Brain microvascular endothelial cell (primary cell): ENCODE measurements at regions not wholly inside any gene's neighbourhood (a gene's known extent, or its start where the extent isn't known, plus 50 kb on each side); places are given as distances from the start of the nearest gene placed in this dataset.

Source experiments
- DNase-seq: peaks from one replicate; pipeline ENCODE4 v3.0.0-alpha.2; 2020
- H3K27ac ChIP-seq: fragments of 250-450 bp; sonication (Bioruptor Pico); 2 replicates; pipeline ENCODE4 v1.5.1; 2020; ENCODE audit warnings: mild to moderate bottlenecking, moderate library complexity
- H3K27me3 ChIP-seq: fragments of 250-450 bp; sonication (Bioruptor Pico); replicated peaks from 2 replicates; pipeline ENCODE4 v1.5.1; 2020; ENCODE audit warnings: mild to moderate bottlenecking
- H3K36me3 ChIP-seq: fragments of 250-450 bp; sonication (Bioruptor Pico); replicated peaks from 2 replicates; pipeline ENCODE4 v1.5.1; 2020; ENCODE audit warnings: mild to moderate bottlenecking
- H3K4me3 ChIP-seq: 2 replicates; pipeline ENCODE4 v1.5.1; 2011; ENCODE audit warnings: low read depth, mild to moderate bottlenecking, control low read depth, low read length, moderate library complexity
- CTCF ChIP-seq: IDR thresholded peaks from 2 replicates; pipeline ENCODE4 v1.5.1; 2011; ENCODE audit warnings: low read depth, mild to moderate bottlenecking, moderate library complexity, low read length, control low read depth, inconsistent platforms; ENCODE audit errors: missing control alignments
- in situ Hi-C: cut with HindIII; loops from 2 replicates; pipeline ENCODE4 v1.10.0; 2017; ENCODE audit warnings: low sequenced_read_pairs, low pct_ligation_motif_present

DNA sequence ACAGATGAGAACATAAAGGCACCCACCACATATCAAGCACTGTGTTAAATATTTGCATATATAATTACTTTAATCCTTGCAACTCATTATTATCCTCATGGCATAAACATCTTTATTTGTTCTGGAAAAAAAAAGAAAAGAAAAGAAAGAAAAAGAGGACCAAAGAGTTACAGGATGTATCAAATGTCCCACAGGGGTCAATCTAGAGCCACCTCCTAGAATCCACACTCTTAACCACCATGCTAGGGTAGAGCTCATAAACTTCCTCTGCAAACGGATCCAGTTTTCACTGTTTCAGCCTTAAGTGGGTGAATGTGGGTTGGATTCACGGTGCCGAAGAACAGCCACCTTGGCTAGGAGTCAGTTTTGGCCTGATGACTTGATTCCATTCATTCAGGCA, 171.1 kb upstream of the PPARGC1A start:
- no peak for TF ChIP-seq CTCF
- no peaks in the 10 kb centered on the region for H3K27me3 ChIP-seq
- no peak overlapping the region for H3K27ac ChIP-seq
- DNase-seq = no peak
- no peaks in the 10 kb centered on the region for H3K36me3 ChIP-seq
- in situ Hi-C loops = no loop called here
- H3K4me3 ChIP-seq = no peak overlapping the region

DNA sequence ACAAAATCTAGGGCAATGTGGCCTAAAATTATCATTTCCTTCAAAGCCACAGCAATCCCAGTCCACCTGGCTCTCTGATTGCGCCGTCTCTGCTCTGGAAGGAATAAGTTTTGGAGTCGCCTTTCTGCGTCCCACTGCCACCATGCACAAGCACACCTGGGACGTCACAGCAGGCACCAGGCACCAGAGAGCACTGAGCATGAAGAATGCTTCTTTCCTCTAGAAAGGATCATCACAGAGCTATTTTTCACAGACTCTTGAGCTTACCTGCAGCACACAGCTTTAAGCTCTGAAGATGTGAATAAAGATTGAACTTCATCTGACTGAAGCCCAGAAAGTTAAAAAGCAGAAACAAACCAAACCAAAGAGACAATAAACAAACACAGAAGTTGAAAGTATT, 170.0 kb upstream of the PPARGC1A start:
- H3K27me3 ChIP-seq = no peaks in the 10 kb centered on the region

DNA sequence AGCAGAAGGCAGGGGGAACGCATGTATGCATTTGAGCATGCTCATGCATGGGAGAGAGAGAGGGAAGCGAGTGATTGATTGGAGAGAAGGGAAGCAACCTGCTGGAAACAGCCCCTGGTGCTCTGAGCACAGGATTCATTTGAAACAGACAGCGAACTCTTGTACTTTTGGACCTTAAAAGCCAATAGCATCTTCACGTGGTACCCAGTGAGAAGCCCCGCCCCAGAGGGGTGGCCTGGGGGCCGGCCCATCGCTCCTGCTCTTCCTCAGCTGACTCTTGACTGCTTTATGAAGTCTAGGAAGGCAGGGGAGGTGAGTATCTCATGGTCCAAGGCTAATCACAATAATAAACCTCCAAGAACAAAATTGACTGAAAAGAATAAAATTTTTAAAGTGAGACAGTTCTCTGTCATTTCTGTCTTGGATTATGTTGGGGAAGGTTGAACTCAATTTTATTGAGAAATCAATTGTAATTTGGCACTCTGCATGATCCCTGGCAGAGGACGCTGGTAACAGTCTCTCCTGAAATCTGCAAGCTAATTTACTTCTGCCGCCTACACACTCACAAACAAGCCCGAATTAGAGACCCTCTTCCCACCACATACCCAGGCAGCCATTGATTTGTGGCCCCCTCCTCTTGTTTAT, 168.2 kb upstream of the PPARGC1A start:
- no peak overlapping the region for H3K27ac ChIP-seq
- no peak overlapping the region for H3K4me3 ChIP-seq
- no peak for DNase-seq
- in situ Hi-C loops = no loop called here
- H3K27me3 ChIP-seq = no peaks in the 10 kb centered on the region
- TF ChIP-seq CTCF = no peak
- no peaks in the 10 kb centered on the region for H3K36me3 ChIP-seq

More for the DNA sequence above, 170.0 kb upstream of the PPARGC1A start:
- Histone ChIP-seq H3K36me3 (no peaks in the 10 kb centered on the region), H3K4me3 (no peak overlapping the region), H3K27ac (no peak overlapping the region)
- TF ChIP-seq CTCF = no peak
- in situ Hi-C loops = no loop called here
- no peak for DNase-seq

DNA sequence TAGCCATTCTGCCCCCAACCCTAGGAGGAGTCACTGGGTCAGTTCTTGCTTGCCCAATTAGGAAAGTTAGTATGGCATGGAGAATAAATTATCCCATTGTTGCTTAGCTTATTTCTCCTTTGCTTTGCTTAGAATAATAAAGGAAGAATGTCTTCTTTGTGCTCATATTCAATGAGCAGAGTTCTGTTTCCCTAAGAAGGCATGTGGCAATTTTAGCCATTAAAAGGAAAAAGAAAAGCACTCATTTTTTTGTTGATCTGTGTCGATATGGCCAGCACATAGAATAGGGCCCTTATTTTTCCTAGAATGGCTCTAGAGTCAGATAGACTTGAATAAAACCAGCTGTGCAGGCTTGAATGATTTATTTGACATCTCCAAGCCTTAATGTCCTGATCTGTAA, 166.4 kb upstream of the PPARGC1A start:
- Histone ChIP-seq H3K36me3 (no peaks in the 10 kb centered on the region), H3K4me3 (no peak overlapping the region), H3K27ac (no peak overlapping the region), H3K27me3 (no peaks in the 10 kb centered on the region)
- in situ Hi-C loops = no loop called here
- no peak for TF ChIP-seq CTCF
- DNase-seq = no peak

DNA sequence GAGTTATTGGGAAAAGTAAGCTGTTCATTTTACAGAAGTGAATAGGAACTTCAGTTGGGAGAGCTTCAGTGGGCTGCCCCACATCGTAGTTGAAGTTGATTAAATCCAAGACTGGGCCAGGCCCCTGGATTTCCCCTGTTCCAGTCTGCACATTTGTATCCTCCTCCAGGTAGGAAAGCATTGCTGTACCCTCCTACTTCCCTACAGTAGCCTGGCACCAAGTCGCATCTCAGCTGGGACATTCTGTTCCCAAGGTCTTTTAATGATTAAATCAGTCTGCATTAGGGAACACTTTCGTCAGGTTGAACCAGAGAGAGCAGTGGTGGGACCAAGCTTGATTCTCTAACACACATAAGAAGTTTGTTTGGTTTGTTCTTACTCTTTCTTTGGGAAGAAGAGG, 165.8 kb upstream of the PPARGC1A start:
- TF ChIP-seq CTCF = no peak
- Histone ChIP-seq H3K4me3 (no peak overlapping the region), H3K36me3 (no peaks in the 10 kb centered on the region), H3K27me3 (no peaks in the 10 kb centered on the region), H3K27ac (no peak overlapping the region)
- in situ Hi-C loops = no loop called here
- no peak for DNase-seq

DNA sequence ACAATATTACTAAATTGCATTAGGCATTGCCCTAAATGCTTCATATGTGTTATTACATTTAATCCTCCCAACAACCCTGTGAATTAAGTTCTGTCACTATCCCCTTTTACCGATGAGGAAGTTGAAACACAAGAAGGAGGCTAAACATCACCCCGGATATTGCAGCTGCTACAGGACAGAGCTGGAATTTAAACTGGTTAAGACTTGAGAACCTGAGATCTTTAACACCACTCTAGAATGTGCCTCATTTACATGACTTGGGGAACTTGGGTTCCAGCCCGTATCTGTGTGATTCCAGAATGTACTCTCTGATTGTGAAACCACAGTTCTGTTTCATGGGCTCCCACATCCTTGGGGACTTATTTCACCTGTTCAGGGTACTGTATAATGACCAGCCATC, 165.1 kb upstream of the PPARGC1A start:
- no peak for TF ChIP-seq CTCF
- Histone ChIP-seq H3K36me3 (no peaks in the 10 kb centered on the region), H3K4me3 (no peak overlapping the region), H3K27ac (no peak overlapping the region), H3K27me3 (no peaks in the 10 kb centered on the region)
- DNase-seq = no peak
- in situ Hi-C loops = no loop called here
